ENCODE measurements at regions not wholly inside any gene's neighbourhood (a gene's known extent, or its start where the extent isn't known, plus 50 kb on each side); places are given as distances from the start of the nearest gene placed in this dataset.

DNA sequence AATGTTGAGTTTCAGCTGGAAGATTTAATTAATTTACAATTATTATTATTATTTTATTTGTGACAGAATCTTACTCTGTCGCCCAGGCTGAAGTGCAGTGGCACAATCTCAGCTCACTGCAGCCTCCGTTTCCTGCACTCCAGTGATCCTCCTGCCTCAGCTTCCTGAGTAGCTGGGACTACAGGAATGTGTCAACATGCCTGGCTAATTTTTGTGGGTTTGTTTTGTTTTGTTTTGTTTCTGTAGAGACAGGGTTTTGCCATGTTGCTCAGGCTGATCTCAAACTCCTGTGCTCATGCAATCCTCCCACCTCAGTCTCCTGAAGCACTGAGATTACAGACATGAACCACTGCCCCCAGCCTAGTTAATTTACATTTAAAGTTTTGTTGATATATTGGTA, 93.8 kb upstream of the MEOX2 start:
- DNase-seq (ENCODE audit: low read depth, low spot score): peak; percentile 35

DNA sequence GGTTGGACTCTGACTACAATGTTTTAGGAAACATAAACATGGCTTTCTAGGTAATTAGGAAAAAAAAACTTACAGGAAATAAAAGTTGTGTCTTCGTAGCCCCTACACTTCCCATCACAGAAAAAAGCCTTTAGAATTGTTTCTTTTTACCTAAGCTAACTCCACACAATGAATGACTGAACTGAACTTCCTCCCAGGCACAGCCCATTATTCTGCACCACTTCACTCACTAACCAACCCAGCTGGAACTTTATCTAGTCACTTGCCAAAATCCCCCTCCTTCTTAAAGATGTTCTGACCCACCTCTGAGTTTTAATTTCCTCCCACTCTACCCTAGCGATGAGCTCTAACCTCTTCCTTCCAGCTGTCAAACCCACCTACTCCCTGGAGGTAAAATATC, 91.7 kb upstream of the MEOX2 start:
- no peak for DNase-seq (ENCODE audit: low read depth, low spot score)

DNA sequence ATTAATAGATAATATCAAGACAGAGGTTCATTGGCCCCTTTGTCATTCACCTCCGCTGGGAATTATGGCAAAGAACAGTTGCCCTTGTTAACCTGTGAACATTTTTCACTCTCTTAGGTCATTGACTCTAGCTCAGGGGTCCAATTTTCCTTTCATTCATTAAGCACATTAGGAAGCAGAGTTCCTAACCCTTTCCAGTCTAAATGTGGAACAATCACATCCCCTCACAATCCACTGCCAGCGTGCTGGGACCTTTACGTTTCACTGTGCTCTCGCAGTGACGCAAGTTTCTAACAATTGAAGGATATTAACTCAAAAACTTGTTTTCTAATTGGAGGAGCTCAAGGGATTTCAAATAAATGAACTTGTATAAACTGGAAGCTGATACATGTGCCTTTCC, 79.3 kb upstream of the MEOX2 start:
- DNase-seq (ENCODE audit: low read depth, low spot score): peak; percentile 7

DNA sequence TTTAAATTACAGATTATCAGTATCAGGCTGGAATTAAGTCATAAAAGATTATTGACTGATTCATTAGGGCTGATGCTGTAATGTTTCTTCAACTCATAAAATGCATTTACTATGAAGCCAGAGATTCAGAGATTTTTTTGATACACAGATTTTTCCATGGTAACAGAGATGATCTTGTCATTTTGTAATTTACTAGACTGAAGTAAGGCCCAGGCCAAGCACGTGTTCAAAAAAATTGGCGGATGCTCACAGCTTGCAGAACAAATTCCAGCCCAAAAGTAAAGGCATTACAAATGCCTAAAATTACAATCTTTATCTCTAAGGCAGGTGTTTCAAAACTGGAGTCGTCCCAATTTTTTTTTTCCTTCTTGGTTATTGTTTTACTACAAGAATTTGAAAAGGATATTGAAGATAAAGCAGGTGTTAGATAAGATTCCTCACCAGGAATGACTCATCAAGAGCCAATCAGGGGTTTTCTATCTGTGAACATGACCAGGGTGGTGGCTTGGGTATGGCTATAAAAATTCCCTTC, 78.4 kb upstream of the MEOX2 start:
- DNase-seq (ENCODE audit: low read depth, low spot score): peak; percentile 20

DNA sequence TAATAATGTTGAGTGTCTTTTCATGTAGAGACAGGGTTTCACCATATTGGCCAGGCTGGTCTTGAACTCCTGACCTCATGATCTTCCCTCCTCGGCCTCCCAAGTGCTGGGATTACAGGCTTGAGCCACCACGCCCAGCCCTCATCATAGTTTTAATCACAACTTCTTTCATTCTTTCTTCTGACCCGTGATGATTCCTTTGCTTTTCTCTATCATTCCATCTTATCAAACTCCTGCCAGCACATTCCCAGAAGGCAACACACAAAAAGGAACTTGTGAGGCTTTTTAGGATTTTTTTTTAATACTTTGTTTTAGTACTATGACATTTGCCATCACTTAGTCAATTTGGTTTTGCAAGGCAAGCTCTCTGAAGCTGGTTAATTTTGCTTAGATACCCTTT, 77.5 kb upstream of the MEOX2 start:
- no peak for DNase-seq (ENCODE audit: low read depth, low spot score)

DNA sequence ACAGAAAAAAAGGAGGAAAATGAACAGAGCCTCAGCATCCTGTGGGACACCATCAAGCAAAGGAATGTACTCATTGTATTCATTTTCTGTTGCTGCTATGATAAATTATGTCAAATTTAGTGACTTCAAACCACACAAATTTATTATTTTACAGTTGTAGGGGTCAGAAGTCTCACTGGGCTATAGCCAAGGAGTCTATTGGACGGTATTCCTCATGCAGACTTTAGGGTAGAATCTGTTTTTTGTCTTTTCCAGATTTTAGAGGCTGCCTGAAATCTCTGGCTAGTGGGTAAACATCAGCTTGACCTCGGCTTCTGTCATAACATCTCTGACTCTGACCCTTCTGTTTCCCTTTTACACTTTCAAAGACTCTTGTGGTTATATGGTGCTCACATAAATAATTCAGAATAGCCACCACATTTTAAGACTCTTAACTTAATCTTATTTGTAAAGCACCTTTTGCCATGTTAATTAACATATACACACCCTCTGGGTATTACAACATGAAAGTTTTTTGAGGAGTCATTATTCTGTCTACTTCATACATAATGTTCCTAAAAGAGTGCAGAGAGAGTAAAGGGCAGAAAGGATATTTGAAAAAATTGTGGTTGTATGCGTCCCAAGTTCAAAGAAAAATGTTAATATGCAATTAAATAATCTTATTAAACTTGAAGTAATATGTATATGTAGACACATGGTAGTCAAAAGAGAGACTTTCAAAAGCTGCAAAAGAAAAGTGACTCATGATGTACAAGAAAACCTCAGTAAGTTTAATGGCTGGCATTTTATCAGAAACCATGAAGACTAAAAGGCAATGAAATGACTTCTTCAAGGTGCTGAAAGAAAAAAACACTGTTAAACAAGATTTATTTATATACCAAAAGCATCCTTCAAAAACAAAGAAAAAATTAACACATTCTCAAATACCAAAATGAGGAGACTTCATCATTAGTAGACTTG, 70.8 kb upstream of the MEOX2 start:
- DNase-seq (ENCODE audit: low read depth, low spot score): no peak

DNA sequence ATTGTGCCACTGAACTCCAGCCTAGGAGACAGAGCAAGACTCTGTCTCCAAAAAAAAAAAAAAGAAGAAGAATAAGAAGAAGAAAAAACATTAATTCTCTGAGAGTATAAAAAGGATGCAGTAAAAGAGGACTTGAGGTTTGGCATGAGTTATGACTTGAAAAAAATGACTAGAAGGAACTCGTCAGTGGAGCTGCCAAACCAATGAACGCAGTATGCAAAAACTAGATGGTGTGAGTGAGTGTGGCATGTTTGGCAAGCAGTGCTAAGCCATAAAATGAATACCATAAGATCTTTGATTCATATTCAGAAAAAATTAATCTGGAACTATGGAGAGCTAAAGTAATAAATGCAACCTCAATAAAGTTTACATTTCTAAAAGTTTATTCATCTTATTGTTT, 68.6 kb upstream of the MEOX2 start:
- no peak for DNase-seq (ENCODE audit: low read depth, low spot score)

DNA sequence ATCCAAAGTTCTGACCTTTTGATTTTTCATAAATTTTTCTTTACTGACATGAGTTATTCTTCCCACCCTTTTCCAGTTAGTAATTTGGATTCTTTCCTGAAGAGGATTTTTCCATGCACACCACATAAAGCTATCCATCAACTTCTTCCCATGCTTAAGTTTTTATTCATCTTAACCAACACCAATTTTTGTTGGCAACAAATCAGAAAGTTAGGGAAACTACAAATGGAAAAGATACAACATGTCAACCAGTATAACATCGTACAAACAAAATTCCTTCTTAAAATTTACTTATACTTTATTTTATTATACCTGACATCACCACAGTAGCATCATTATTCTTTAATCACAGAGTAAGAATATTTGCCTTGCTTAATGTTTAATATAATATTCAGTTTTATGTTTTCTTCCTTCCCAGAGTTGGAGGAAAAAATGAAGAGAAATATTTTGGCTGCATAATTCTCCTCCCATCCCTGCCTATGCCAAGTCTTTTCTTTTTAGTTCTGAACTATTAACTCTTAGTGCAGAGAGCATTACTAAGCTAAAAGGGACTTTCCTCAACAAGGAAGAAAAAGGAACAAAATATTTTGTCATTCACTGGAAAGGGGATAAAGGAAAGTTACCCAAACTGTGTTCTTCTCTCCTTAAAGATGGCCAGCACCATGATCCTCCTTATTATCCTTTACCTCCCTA, 67.5 kb upstream of the MEOX2 start:
- DNase-seq (ENCODE audit: low read depth, low spot score): no peak

DNA sequence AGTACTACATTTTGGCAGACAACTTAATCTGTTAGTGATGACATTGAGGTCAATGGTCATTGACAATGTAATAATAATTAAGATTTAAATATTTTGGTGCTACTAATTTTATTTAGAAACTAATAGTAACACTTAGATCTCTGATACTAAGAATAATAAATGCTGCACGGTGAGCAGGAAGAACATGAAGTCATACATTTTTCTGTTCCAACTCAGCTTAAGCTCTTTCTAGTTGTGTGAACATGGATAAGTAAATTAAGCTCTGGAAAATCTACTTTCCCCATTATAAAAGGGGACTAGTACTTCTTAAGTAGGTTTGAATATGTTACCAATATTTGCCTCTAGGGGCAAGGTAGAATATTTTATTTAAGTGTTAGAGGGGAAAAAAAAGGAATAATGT, 65.9 kb upstream of the MEOX2 start:
- DNase-seq (ENCODE audit: low read depth, low spot score): no peak

DNA sequence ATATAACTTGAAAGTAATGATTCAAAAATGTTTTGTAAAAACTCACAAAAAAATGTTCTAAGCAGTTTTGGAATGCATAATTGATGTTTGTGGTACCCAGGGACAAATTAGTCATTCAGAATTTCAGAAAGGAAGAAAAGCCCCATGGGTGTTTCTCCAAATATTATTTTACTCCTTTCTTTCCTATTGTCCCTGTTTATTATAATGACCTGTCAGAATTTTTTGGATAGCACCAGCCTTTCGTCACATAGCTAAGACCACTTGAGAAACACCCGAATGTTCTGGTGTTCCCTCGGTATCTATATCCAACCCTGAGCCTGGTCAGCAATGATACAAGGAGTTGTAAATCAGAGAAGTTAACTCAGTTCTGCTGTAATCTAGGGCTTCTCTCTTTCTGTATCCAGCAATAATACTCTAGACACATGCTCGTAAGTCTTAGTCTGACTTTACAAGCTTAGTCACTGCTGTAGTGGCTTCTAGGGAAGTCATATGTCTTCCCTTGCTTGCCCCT, 64.8 kb upstream of the MEOX2 start:
- DNase-seq (ENCODE audit: low read depth, low spot score): no peak

DNA sequence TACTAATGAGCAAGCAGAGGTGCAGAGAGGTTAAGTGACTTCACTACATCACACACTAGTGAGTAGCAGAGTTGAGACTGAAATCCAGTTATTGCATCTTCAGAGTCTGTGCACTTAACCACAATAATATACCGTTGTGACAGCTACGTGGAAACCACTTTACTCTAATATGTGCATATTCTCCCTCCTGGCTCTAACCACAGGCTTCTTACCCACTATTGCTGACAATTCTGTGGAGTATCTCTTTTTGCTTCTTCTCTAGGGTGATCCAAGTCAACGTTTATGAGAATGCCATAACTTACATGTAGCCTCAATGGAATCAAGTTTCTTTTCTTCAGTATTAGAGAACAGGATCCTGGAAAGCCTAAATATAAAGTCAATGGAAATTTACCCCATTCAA, 64.2 kb upstream of the MEOX2 start:
- no peak for DNase-seq (ENCODE audit: low read depth, low spot score)

DNA sequence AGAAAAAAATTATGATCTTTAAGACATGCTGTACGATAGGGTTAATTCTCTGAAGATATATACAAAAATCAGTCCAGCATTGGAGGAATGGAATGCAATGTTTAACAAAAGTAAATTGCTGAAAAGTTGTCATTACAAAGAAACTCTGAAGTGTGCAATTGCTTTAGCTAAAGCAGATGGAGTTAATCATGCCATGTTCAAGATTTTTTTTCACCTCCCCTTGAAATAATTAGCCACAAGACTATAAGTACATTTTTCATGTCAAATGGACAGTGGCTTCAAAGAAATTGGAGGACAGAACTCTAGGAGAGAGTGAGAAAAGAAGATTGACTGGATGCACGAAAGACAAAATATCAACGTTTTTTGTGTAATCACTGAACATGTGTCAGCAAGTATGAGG, 63.1 kb upstream of the MEOX2 start:
- no peak for DNase-seq (ENCODE audit: low read depth, low spot score)

DNA sequence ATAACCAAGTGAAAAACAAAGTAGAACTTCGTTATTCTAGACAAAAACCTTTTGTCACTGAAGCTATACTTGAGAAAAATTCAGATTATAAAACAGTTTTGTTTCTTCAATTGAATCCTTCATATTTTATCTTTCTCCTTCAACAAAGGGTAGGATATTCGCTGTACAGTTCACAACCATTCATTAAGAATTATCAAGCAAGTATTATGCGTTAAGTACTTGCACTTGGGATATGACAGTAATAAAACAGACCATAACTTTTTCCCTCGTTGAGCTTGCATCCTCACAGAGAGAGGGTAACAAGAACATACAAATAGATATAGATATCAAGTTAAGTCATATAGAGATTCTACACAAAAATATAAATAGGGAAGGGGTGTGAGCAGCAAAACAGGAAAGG, 61.2 kb upstream of the MEOX2 start:
- no peak for DNase-seq (ENCODE audit: low read depth, low spot score)

DNA sequence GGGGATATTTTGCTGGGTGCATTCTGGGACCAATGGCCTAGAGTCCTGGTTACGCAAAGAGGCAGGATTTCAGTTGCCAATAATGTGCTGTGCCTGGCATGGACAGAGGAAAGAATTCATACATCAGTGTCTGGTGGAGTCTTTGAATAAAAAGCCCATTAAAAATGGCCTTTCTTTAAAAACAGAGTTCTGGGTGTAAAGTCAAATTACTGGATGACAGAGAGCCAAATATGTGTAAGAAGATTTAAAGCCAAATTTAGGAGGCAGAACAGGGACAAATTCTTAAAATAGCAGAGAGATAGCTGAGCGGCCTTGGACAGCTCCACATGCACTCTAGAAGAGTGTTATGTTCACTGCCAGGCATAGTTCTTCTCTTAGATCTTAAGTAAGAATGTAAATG, 60.8 kb upstream of the MEOX2 start:
- DNase-seq (ENCODE audit: low read depth, low spot score): no peak

DNA sequence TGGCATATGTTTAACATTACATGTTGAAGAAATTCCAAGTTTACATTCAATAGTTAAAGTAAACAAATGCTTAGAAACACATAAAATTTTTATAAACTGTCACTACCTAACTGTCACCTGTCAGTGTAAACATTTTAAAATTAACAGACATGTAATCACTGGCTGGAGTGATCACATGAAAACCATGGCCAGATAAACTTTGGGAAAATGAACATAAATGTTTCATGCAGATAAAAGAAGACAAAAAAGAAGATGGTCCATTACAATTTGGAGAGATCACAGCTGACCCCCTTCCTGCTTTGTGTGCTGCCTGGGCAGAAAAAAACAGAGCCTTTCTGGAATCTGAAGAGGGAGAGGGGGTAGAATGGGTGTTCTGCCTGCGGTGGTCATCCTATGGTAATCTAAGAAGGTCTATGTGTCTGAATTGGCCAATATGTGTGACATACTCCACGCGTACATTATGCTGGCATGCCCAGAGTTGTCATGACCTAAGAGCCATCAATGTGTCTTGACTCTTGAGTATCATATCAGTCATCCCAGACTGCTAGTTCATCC, 57.5 kb upstream of the MEOX2 start:
- DNase-seq (ENCODE audit: low read depth, low spot score): no peak

DNA sequence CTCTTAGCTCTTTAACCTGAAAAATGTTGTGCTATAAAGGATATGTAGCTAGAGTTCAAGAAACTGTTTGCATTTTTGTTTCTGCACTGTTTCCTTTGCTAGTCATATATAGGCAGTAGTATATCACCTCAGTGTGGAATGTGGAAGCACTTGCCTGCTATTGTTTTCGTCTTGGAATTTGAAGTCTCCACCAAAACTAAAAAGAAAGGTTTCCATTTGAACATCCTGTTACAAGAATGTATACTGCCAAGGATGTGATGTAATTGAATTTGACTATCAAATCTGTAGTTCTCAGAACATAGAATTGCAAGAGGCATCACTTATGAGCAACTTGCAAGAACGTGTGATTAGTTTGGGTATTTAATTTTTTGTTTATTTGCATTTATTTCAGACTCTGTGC, 51.1 kb upstream of the MEOX2 start:
- DNase-seq (ENCODE audit: low read depth, low spot score): peak; percentile 50
